Endothelial cell of umbilical vein (primary cell): ENCODE measurements at regions not wholly inside any gene's neighbourhood (a gene's known extent, or its start where the extent isn't known, plus 50 kb on each side); places are given as distances from the start of the nearest gene placed in this dataset.

ENCODE experiments used
- BruUV-seq: library from RNA; stranded (reverse); fragments of 400-500 nt; replicated peaks from 2 replicates; lab custom pipeline; 2021; lab: Mats Ljungman, UMichigan
- CTCF ChIA-PET: fragments of 300-600, 350-600 bp; sonication (Branson Sonifier 250); formaldehyde crosslinking; loops from one replicate; lab custom pipeline; 2021; ENCODE audit warnings: antibody characterized with exemption, inconsistent platforms; lab: Charles Lee
- POLR2A ChIA-PET: fragments of 300-600, 350-600 bp; sonication (Branson Sonifier 250); formaldehyde crosslinking; loops from one replicate; lab custom pipeline; 2021; ENCODE audit warnings: antibody characterized with exemption, inconsistent platforms; lab: Charles Lee
- DNase-seq: peaks from one replicate; pipeline ENCODE4 v3.0.0-alpha.2; 2011; ENCODE audit warnings: low read depth, low spot score
- FAIRE-seq: peaks from 2 replicates; lab custom pipeline; 2011; peaks lifted over from hg19 to GRCh38; lab: Jason Lieb, UNC
- H2AFZ ChIP-seq: 2 replicates; pipeline ENCODE4 v1.6.0; 2012; ENCODE audit warnings: low read depth, low read length, control low read depth, inconsistent platforms
- H3K27ac ChIP-seq: 2 replicates; pipeline ENCODE4 v1.5.1; 2011; ENCODE audit warnings: low read depth, mild to moderate bottlenecking, control low read depth, low read length, moderate library complexity; ENCODE audit not compliant: insufficient read depth
- H3K27me3 ChIP-seq, 2 experiments: 2 replicates each; pipeline versions ENCODE4 v1.6.0 to v1.6.1; 2011; ENCODE audit warnings: low read length in 2 of 2, mixed read lengths in 1 of 2; ENCODE audit not compliant: control insufficient read depth in 2 of 2, insufficient read depth in 2 of 2
- H3K36me3 ChIP-seq, 2 experiments: 2 replicates in 1 of 2; 3 replicates in 1 of 2; pipeline ENCODE4 v1.5.1; 2011; ENCODE audit warnings: low read length in 2 of 2, mild to moderate bottlenecking in 1 of 2, moderate library complexity in 1 of 2; ENCODE audit not compliant: control insufficient read depth in 2 of 2, insufficient read depth in 2 of 2; ENCODE audit errors: extremely low read depth in 1 of 2
- H3K4me1 ChIP-seq: 3 replicates; pipeline ENCODE4 v1.5.1; 2011; ENCODE audit warnings: mild to moderate bottlenecking, low read length; ENCODE audit not compliant: control insufficient read depth, insufficient read depth; ENCODE audit errors: extremely low read depth
- H3K4me2 ChIP-seq: 2 replicates; pipeline ENCODE4 v1.6.1; 2011; ENCODE audit warnings: low read length, control low read depth, mixed read lengths; ENCODE audit not compliant: insufficient read depth
- H3K4me3 ChIP-seq, 3 experiments: fragments of 200-600 bp in 1 of 3; sonication (generic), shearing (Covaris generic) in 1 of 3; replicated peaks in 1 of 3; 2 replicates each; pipeline ENCODE4 v1.5.1; 2011 to 2016; ENCODE audit warnings: control low read depth in 3 of 3, low read length in 3 of 3, mild to moderate bottlenecking in 2 of 3, inconsistent platforms in 1 of 3, low read depth in 1 of 3, moderate library complexity in 1 of 3; ENCODE audit not compliant: insufficient read depth in 1 of 3
- H3K79me2 ChIP-seq: 2 replicates; pipeline ENCODE4 v1.6.0; 2012; ENCODE audit warnings: low read length, inconsistent platforms; ENCODE audit not compliant: control insufficient read depth, insufficient read depth
- H3K9ac ChIP-seq: replicated peaks from 2 replicates; pipeline ENCODE3; 2011; ENCODE audit warnings: low read length, control low read depth; ENCODE audit not compliant: insufficient read depth; ENCODE audit errors: extremely low read depth
- H3K9me1 ChIP-seq: replicated peaks from 3 replicates; pipeline ENCODE4 v1.6.0; 2011; ENCODE audit warnings: mild to moderate bottlenecking, low read length; ENCODE audit not compliant: control insufficient read depth, insufficient read depth; ENCODE audit errors: extremely low read depth
- H3K9me3 ChIP-seq: replicated peaks from 2 replicates; pipeline ENCODE4 v1.5.1; 2012; ENCODE audit warnings: low read length, inconsistent platforms; ENCODE audit not compliant: control insufficient read depth, insufficient read depth
- H4K20me1 ChIP-seq: replicated peaks from 2 replicates; pipeline ENCODE3; 2011; ENCODE audit warnings: mild to moderate bottlenecking, low read length; ENCODE audit not compliant: control insufficient read depth, insufficient read depth; ENCODE audit errors: extremely low read depth
- CTCF ChIP-seq, 2 donors: IDR thresholded peaks; 1 replicate in 1 of 2; 2 replicates in 1 of 2; pipeline ENCODE4 v1.5.1; 2011; ENCODE audit warnings: low read length in 2 of 2, mild to moderate bottlenecking in 2 of 2, moderate library complexity in 2 of 2, control low read depth in 1 of 2, inconsistent platforms in 1 of 2, low read depth in 1 of 2; ENCODE audit not compliant: insufficient read depth in 1 of 2; ENCODE audit errors: extremely low read depth in 1 of 2
- EZH2 ChIP-seq: IDR thresholded peaks from 2 replicates; pipeline ENCODE4 v1.6.1; 2012; ENCODE audit warnings: borderline replicate concordance, low read depth, mild to moderate bottlenecking, moderate library complexity, low read length, inconsistent platforms; ENCODE audit not compliant: severe bottlenecking
- FOS ChIP-seq: IDR thresholded peaks from 2 replicates; pipeline ENCODE4 v1.6.1; 2011; ENCODE audit warnings: mild to moderate bottlenecking, low read length, moderate library complexity, borderline replicate concordance; ENCODE audit not compliant: insufficient read depth
- GATA2 ChIP-seq: IDR thresholded peaks from 2 replicates; pipeline ENCODE4 v1.7.0; 2011; ENCODE audit warnings: low read depth, mild to moderate bottlenecking, moderate library complexity, mixed read lengths, low read length; ENCODE audit not compliant: insufficient read length, insufficient read depth
- JUN ChIP-seq: IDR thresholded peaks from 2 replicates; pipeline ENCODE4 v1.6.1; 2011; ENCODE audit warnings: borderline replicate concordance, low read depth; ENCODE audit not compliant: insufficient read length, insufficient read depth
- MAX ChIP-seq: IDR thresholded peaks from 2 replicates; pipeline ENCODE4 v1.6.1; 2011; ENCODE audit not compliant: insufficient read depth, insufficient read length
- MYC ChIP-seq: IDR thresholded peaks from one replicate; pipeline ENCODE4 v1.6.1; 2011; ENCODE audit warnings: mild to moderate bottlenecking, low read depth, low read length
- POLR2A ChIP-seq: IDR thresholded peaks from 2 replicates; pipeline ENCODE4 v1.6.1; 2012; ENCODE audit warnings: low read depth, mild to moderate bottlenecking, control low read depth, low read length
- POLR2AphosphoS5 ChIP-seq: IDR thresholded peaks from 2 replicates; pipeline ENCODE4 v1.6.1; 2012; ENCODE audit warnings: low read depth, mild to moderate bottlenecking, control low read depth, low read length, moderate library complexity; ENCODE audit not compliant: insufficient read depth
- dilution Hi-C: fragments of 300-500 bp; cut with MboI; formaldehyde crosslinking; loops from one replicate; pipeline ENCODE4 v1.15.0; 2019; ENCODE audit warnings: low sequenced_read_pairs; ENCODE audit not compliant: extremely low pct_ligation_motif_present
- intact Hi-C: fragments of 100-400 bp; cut with micrococcal nuclease; formaldehyde crosslinking; loops from one replicate; pipeline ENCODE4 v1.10.0; 2022

GRCh38 chr5:18944771-18945170, 1043.2 kb downstream of the CDH18 start:
- no peaks in the 10 kb centered on the region for H3K27me3 ChIP-seq
- BruUV-seq = no TSS peak
- DNase-seq (no peak), FAIRE-seq (no peak)
- H2AFZ ChIP-seq = no peak overlapping the region
- no peak overlapping the region for H3K4me3 ChIP-seq
- TF ChIP-seq JUN (no peak), FOS (no peak), CTCF (IDR thresholded peaks at IDR 0.05; ENCODE audit: extremely low read depth in 1 of 2, insufficient read depth in 1 of 2, low read depth in 1 of 2, low read length in 2 of 2) (no peak), GATA2 (no peak), MAX (no peak), POLR2AphosphoS5 (no peak), EZH2 (no peak), MYC (no peak), POLR2A (no peak)
- intact Hi-C loops (no loop called here), dilution Hi-C loops (no loop called here)
- no peaks in the 10 kb centered on the region for H3K4me1 ChIP-seq
- no peaks in the 10 kb centered on the region for H3K79me2 ChIP-seq
- no peaks in the 10 kb centered on the region for H3K36me3 ChIP-seq
- H3K4me2 ChIP-seq = no peak overlapping the region
- no peaks in the 10 kb centered on the region for H3K9me1 ChIP-seq
- no peaks in the 10 kb centered on the region for H3K9me3 ChIP-seq
- no peak overlapping the region for H3K9ac ChIP-seq
- ChIA-PET CTCF (no interaction called here), POLR2A (no interaction called here)
- H4K20me1 ChIP-seq = no peaks in the 10 kb centered on the region
- H3K27ac ChIP-seq = no peak overlapping the region
